CD14-positive monocyte (primary cell): ENCODE measurements at regions not wholly inside any gene's neighbourhood (a gene's known extent, or its start where the extent isn't known, plus 50 kb on each side); places are given as distances from the start of the nearest gene placed in this dataset.
"Not testable (repeated sequence)": the region's sequence is repeated elsewhere in the genome, so short reads cannot be mapped to it uniquely, and the experiment has no call there.

Source experiments
- DNase-seq, 3 donors: peaks; one replicate each; pipeline ENCODE4 v3.0.0-alpha.2; 2011 to 2022
- H2AFZ ChIP-seq: 2 replicates; pipeline ENCODE4 v1.6.0; 2012; ENCODE audit warnings: mild to moderate bottlenecking, low read depth, low read length, inconsistent platforms; ENCODE audit not compliant: insufficient read depth, poor library complexity, severe bottlenecking
- H3K27ac ChIP-seq, 2 donors: 1 replicate in 1 of 2; 2 replicates in 1 of 2; pipeline ENCODE4 v1.5.1; 2012 to 2013; ENCODE audit warnings: low read length in 2 of 2, control low read depth in 1 of 2, inconsistent platforms in 1 of 2, low read depth in 1 of 2, mild to moderate bottlenecking in 1 of 2
- H3K27me3 ChIP-seq, 2 donors: one replicate each; pipeline versions ENCODE4 v1.6.0 to v1.6.1; 2011 to 2013; ENCODE audit warnings: low read length in 2 of 2; ENCODE audit not compliant: control insufficient read depth in 2 of 2, insufficient read depth in 2 of 2
- H3K36me3 ChIP-seq, 2 donors: replicated peaks in 1 of 2; 1 replicate in 1 of 2; 2 replicates in 1 of 2; pipeline versions ENCODE4 v1.5.1 to v1.6.1; 2012 to 2013; ENCODE audit warnings: low read length in 2 of 2, control low read depth in 1 of 2, inconsistent platforms in 1 of 2, mild to moderate bottlenecking in 1 of 2; ENCODE audit not compliant: insufficient read depth in 2 of 2, control insufficient read depth in 1 of 2
- H3K4me1 ChIP-seq, 2 donors: 1 replicate in 1 of 2; 2 replicates in 1 of 2; pipeline versions ENCODE4 v1.5.1 to v1.6.1; 2012 to 2013; ENCODE audit warnings: low read length in 2 of 2, control low read depth in 1 of 2, inconsistent platforms in 1 of 2, mild to moderate bottlenecking in 1 of 2, moderate library complexity in 1 of 2; ENCODE audit not compliant: insufficient read depth in 2 of 2, control insufficient read depth in 1 of 2
- H3K4me2 ChIP-seq: replicated peaks from 2 replicates; pipeline ENCODE3; 2012; ENCODE audit warnings: low read length, moderate library complexity, mild to moderate bottlenecking; ENCODE audit not compliant: poor library complexity, severe bottlenecking; ENCODE audit errors: extremely low read depth
- H3K4me3 ChIP-seq, 3 experiments: fragments of 200-600 bp in 1 of 3; sonication (generic) in 1 of 3; replicated peaks in 1 of 3; 1 replicate in 2 of 3; 2 replicates in 1 of 3; pipeline ENCODE4 v1.5.1; 2011 to 2013; ENCODE audit warnings: low read length in 3 of 3, mild to moderate bottlenecking in 3 of 3, control low read depth in 2 of 3, low read depth in 2 of 3, inconsistent platforms in 1 of 3, moderate library complexity in 1 of 3
- H3K79me2 ChIP-seq: 2 replicates; pipeline ENCODE4 v1.6.0; 2012; ENCODE audit warnings: mild to moderate bottlenecking, control low read depth, inconsistent platforms, low read length, moderate library complexity; ENCODE audit not compliant: insufficient read depth
- H3K9ac ChIP-seq: 2 replicates; pipeline ENCODE4 v1.6.0; 2017; ENCODE audit warnings: low read length, mild to moderate bottlenecking; ENCODE audit not compliant: insufficient read depth, poor library complexity, severe bottlenecking
- H3K9me3 ChIP-seq, 2 donors: replicated peaks in 1 of 2; 1 replicate in 1 of 2; 2 replicates in 1 of 2; pipeline versions ENCODE4 v1.5.1 to v1.6.1; 2012 to 2013; ENCODE audit warnings: low read length in 2 of 2, control low read depth in 1 of 2; ENCODE audit not compliant: control insufficient read depth in 1 of 2, insufficient read depth in 1 of 2
- H4K20me1 ChIP-seq: 2 replicates; pipeline ENCODE4 v1.6.0; 2012; ENCODE audit warnings: mild to moderate bottlenecking, low read length, control low read depth, moderate library complexity; ENCODE audit not compliant: insufficient read depth
- H3K27ac Mint-ChIP-seq, 7 donors: one replicate each; pipeline ENCODE4 v1.8.0; 2020; ENCODE audit warnings: mild to moderate bottlenecking in 7 of 7, mixed read lengths in 7 of 7, moderate library complexity in 6 of 7, inconsistent platforms in 2 of 7
- H3K27me3 Mint-ChIP-seq, 3 donors: one replicate each; pipeline ENCODE4 v1.8.0; 2021 to 2022; ENCODE audit warnings: low read depth in 3 of 3, mild to moderate bottlenecking in 3 of 3, mixed read lengths in 3 of 3, moderate library complexity in 3 of 3, inconsistent platforms in 1 of 3
- H3K36me3 Mint-ChIP-seq, 2 donors: one replicate each; pipeline ENCODE4 v1.8.0; 2020; ENCODE audit warnings: mixed read lengths in 2 of 2, inconsistent platforms in 1 of 2, mild to moderate bottlenecking in 1 of 2
- H3K4me1 Mint-ChIP-seq: one replicate; pipeline ENCODE4 v1.8.0; 2020; ENCODE audit warnings: mild to moderate bottlenecking, mixed read lengths
- H3K4me3 Mint-ChIP-seq, 2 donors: one replicate each; pipeline ENCODE4 v1.8.0; 2020; ENCODE audit warnings: mild to moderate bottlenecking in 2 of 2, mixed read lengths in 2 of 2, moderate library complexity in 1 of 2
- H3K9me3 Mint-ChIP-seq, 7 donors: one replicate each; pipeline ENCODE4 v1.8.0; 2020 to 2022; ENCODE audit warnings: mixed read lengths in 7 of 7, mild to moderate bottlenecking in 6 of 7, moderate library complexity in 6 of 7, inconsistent platforms in 2 of 7
- WGBS: methylation state at CpG from one replicate; pipeline ENCODE4 v1.1.5; 2013; ENCODE audit warnings: missing lambda C conversion rate; ENCODE audit not compliant: insufficient coverage; 5-methylcytosine and 5-hydroxymethylcytosine counted together
- intact Hi-C, 2 donors: fragments of 100-400 bp; cut with micrococcal nuclease; formaldehyde crosslinking; loops; one replicate each; pipeline versions ENCODE4 v1.15.0 to v1.15.1; 2023

- H3K27me3 Mint-ChIP-seq, H3K4me3 ChIP-seq, H3K4me2 ChIP-seq, H3K36me3 ChIP-seq, H3K4me3 Mint-ChIP-seq, DNase-seq, H3K9me3 ChIP-seq, H4K20me1 ChIP-seq, H3K4me1 ChIP-seq, H3K79me2 ChIP-seq, H3K36me3 Mint-ChIP-seq, H3K9ac ChIP-seq, H3K27ac ChIP-seq, intact Hi-C loops, H3K9me3 Mint-ChIP-seq, H3K27ac Mint-ChIP-seq, H3K27me3 ChIP-seq, H3K4me1 Mint-ChIP-seq, H2AFZ ChIP-seq: not testable (repeated sequence)
- 93% methylated on average over 5 of the region's 5 CpGs for WGBS
Measured at GRCh38 chr7:6989968-6990367, 163.9 kb upstream of the CCZ1B start.

- H3K4me1 ChIP-seq, H3K9ac ChIP-seq, H3K4me3 ChIP-seq, H3K79me2 ChIP-seq, DNase-seq, H3K4me3 Mint-ChIP-seq, intact Hi-C loops, H2AFZ ChIP-seq, H3K9me3 ChIP-seq, H3K27ac ChIP-seq, H3K27me3 Mint-ChIP-seq, H3K36me3 Mint-ChIP-seq, H4K20me1 ChIP-seq, H3K27me3 ChIP-seq, H3K4me2 ChIP-seq, H3K4me1 Mint-ChIP-seq, H3K27ac Mint-ChIP-seq, H3K36me3 ChIP-seq, H3K9me3 Mint-ChIP-seq: not testable (repeated sequence)
- 73% methylated on average over 3 of the region's 7 CpGs for WGBS
Measured at GRCh38 chr7:6990426-6991152, 164.5 kb upstream of the CCZ1B start.

GRCh38 chr7:6991169-6991611 lies 165.1 kb upstream of the CCZ1B start:
- H3K4me3 ChIP-seq, H3K27ac Mint-ChIP-seq, H3K9me3 Mint-ChIP-seq, H2AFZ ChIP-seq, H3K27ac ChIP-seq, DNase-seq, H3K36me3 ChIP-seq, H3K4me2 ChIP-seq, H3K9ac ChIP-seq, H3K79me2 ChIP-seq, H3K4me3 Mint-ChIP-seq, H3K4me1 Mint-ChIP-seq, H4K20me1 ChIP-seq, H3K27me3 ChIP-seq, H3K36me3 Mint-ChIP-seq, H3K9me3 ChIP-seq, H3K4me1 ChIP-seq, intact Hi-C loops, H3K27me3 Mint-ChIP-seq: not testable (repeated sequence)
- 46% methylated on average over 12 of the region's 13 CpGs for WGBS

- H3K27me3 Mint-ChIP-seq: not testable (repeated sequence)
Measured at GRCh38 chr7:6991686-6992085, 165.6 kb upstream of the CCZ1B start.

More at GRCh38 chr7:6991686-6992085, 165.6 kb upstream of the CCZ1B start:
- H3K4me1 Mint-ChIP-seq, H4K20me1 ChIP-seq, intact Hi-C loops, H3K9me3 Mint-ChIP-seq, H3K79me2 ChIP-seq, H3K4me3 Mint-ChIP-seq, H3K4me1 ChIP-seq, H3K27ac Mint-ChIP-seq, H3K36me3 Mint-ChIP-seq, DNase-seq, H3K36me3 ChIP-seq, H3K27me3 ChIP-seq, H2AFZ ChIP-seq, H3K9ac ChIP-seq, H3K27ac ChIP-seq, H3K4me2 ChIP-seq, H3K9me3 ChIP-seq, H3K4me3 ChIP-seq: not testable (repeated sequence)
- no CpG with 5 or more reads among the region's 12 CpGs for WGBS
